ENCODE measurements at regions not wholly inside any gene's neighbourhood (a gene's known extent, or its start where the extent isn't known, plus 50 kb on each side); places are given as distances from the start of the nearest gene placed in this dataset.

- TF ChIP-seq CTCF (IDR thresholded peaks at IDR 0.05) = no peak
- no peaks in the 10 kb centered on the region for H3K9me3 ChIP-seq
- H3K27ac ChIP-seq = no peak overlapping the region
- H3K27me3 ChIP-seq (ENCODE audit: low read depth) = peaks cover 53% of the 10 kb centered on the region
- no peak overlapping the region for H3K4me3 ChIP-seq
- DNase-seq = no peak
- intact Hi-C loops (cut with DNase I) = no loop called here
- no peaks in the 10 kb centered on the region for H3K36me3 ChIP-seq
- no peak for ATAC-seq
- H3K4me1 ChIP-seq = no peaks in the 10 kb centered on the region
These were observed 82.2 kb downstream of the RBFOX3 start for GRCh38 chr17:79528592-79529125.

- no peak for ATAC-seq
- no peak for DNase-seq
- H3K27me3 ChIP-seq (ENCODE audit: low read depth) = peaks cover 60% of the 10 kb centered on the region
- intact Hi-C loops (cut with DNase I) = no loop called here
- no peak overlapping the region for H3K4me3 ChIP-seq
- no peak for TF ChIP-seq CTCF (IDR thresholded peaks at IDR 0.05)
- H3K27ac ChIP-seq = no peak overlapping the region
- H3K4me1 ChIP-seq = no peaks in the 10 kb centered on the region
- no peaks in the 10 kb centered on the region for H3K36me3 ChIP-seq
- H3K9me3 ChIP-seq = no peaks in the 10 kb centered on the region
These were observed 83.5 kb downstream of the RBFOX3 start for GRCh38 chr17:79527306-79527705.

GRCh38 chr17:79525793-79526677 is 84.8 kb downstream of the RBFOX3 start:
- no peak overlapping the region for H3K27ac ChIP-seq
- DNase-seq (no peak), ATAC-seq (no peak)
- H3K4me1 ChIP-seq = no peaks in the 10 kb centered on the region
- no peaks in the 10 kb centered on the region for H3K9me3 ChIP-seq
- TF ChIP-seq CTCF (IDR thresholded peaks at IDR 0.05) = no peak
- peaks cover 48% of the 10 kb centered on the region for H3K27me3 ChIP-seq (ENCODE audit: low read depth)
- H3K4me3 ChIP-seq = no peak overlapping the region
- intact Hi-C loops (cut with DNase I) = no loop called here
- no peaks in the 10 kb centered on the region for H3K36me3 ChIP-seq

GRCh38 chr17:79524213-79525187 is 86.4 kb downstream of the RBFOX3 start:
- no peak for DNase-seq
- no peak for TF ChIP-seq CTCF (IDR thresholded peaks at IDR 0.05)
- intact Hi-C loops (cut with DNase I) = no loop called here
- Histone ChIP-seq H3K27me3 (ENCODE audit: low read depth) (peaks cover 60% of the 10 kb centered on the region), H3K4me3 (no peak overlapping the region), H3K27ac (no peak overlapping the region), H3K4me1 (no peaks in the 10 kb centered on the region), H3K9me3 (no peaks in the 10 kb centered on the region), H3K36me3 (no peaks in the 10 kb centered on the region)
- no peak for ATAC-seq

GRCh38 chr17:79522414-79522813 is 88.4 kb downstream of the RBFOX3 start:
- no peak for DNase-seq
- no peaks in the 10 kb centered on the region for H3K4me1 ChIP-seq
- intact Hi-C loops (cut with DNase I) = no loop called here
- H3K9me3 ChIP-seq = no peaks in the 10 kb centered on the region
- H3K27me3 ChIP-seq (ENCODE audit: low read depth) = peaks cover 65% of the 10 kb centered on the region
- H3K4me3 ChIP-seq = no peak overlapping the region
- H3K36me3 ChIP-seq = no peaks in the 10 kb centered on the region
- H3K27ac ChIP-seq = no peak overlapping the region
- no peak for TF ChIP-seq CTCF (IDR thresholded peaks at IDR 0.05)
- no peak for ATAC-seq

Measured in lower lobe of right lung (tissue), 2 donors.